Spleen (tissue), 7 donors: ENCODE measurements at regions not wholly inside any gene's neighbourhood (a gene's known extent, or its start where the extent isn't known, plus 50 kb on each side); places are given as distances from the start of the nearest gene placed in this dataset.

ENCODE experiments used
- CTCF ChIP-seq, 11 experiments: fragments of 200-600 bp in 7 of 11; fragments of 450-650 bp in 4 of 11; sonication (generic) in 4 of 11; IDR thresholded peaks in 8 of 11; conservative IDR thresholded peaks in 3 of 11; 1 replicate in 7 of 11; 2 replicates in 4 of 11; pipeline versions ENCODE4 v1.4.0 to v1.8.0; 2016 to 2021; ENCODE audit warnings: antibody characterized with exemption in 11 of 11, inconsistent platforms in 4 of 11, mild to moderate bottlenecking in 1 of 11
- POLR2AphosphoS5 ChIP-seq, 3 donors: sonication (generic); formaldehyde crosslinking; IDR thresholded peaks; one replicate each; pipeline ENCODE4 v1.5.1; 2017; ENCODE audit warnings: antibody characterized with exemption in 3 of 3
- donor health status: DM: no; HTN: no; CAD: no; lungs with moderate emphysema.
- donor health status: DM: no; HTN: no; CAD: no.
- donor health status: DM: no; HTN: no; CAD: no.

DNA sequence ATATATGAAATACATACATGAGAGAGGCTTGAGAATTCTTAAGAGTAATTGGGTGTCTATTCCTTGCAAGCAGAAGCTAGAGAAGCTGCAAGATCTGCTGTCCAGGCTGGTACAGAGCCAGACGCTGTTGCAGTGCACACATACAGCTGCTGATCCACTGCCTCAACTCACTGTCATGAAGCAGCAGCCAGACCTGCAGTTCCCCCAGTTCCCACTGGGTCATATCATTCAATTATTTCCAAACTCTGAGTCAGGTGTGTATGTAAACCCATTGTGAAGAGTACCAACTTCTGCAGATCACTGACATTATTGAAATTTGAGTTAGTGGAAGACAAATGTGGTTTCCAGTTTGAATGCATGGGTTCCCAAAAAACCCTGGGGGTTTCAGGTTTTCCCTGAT lies 1212.8 kb upstream of the ADGRL3 start:
- no peak for TF ChIP-seq CTCF (IDR thresholded peaks at IDR 0.05 in 8 of 11, conservative IDR thresholded peaks at IDR 0.05 in 3 of 11)
- TF ChIP-seq POLR2AphosphoS5 (IDR thresholded peaks at IDR 0.05): no peak
